ENCODE measurements at regions not wholly inside any gene's neighbourhood (a gene's known extent, or its start where the extent isn't known, plus 50 kb on each side); places are given as distances from the start of the nearest gene placed in this dataset.
"Not testable (repeated sequence)": the region's sequence is repeated elsewhere in the genome, so short reads cannot be mapped to it uniquely, and the experiment has no call there.

DNA sequence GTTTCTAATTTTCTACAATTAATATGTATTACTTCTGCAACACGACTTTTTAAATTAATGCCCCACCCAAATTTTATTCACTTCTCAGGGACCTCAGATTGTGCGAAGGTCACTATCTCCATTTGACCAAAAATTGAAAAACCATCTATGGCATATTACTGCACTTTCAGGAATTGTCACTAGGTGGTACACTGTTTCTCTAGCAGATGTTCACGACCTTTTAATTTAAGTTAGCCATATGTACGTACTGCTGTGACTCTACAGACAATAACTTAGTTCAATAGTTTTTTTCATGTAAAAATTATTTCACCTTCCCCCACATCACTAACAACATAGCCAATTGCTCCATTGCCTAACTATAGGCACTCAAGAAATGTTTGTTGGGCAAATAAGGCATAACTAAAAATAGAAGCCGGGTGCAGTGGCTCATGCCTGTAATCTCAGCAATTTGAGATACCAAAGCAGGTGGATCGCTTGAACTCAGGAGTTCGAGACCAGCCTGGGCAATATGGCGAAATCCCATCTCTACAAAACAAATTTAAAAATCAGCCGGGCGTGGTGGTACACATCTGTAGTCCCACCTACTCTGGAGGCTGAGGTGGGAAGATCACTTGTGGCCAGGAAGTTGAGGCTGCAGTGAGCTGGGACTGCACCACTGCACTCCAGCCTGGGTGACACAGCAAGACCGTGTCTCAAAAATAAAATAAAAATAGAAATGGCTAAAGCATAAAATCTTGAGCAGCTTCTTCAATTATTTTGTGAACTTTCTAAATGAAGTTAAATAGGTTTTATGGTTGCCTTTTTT, 75.7 kb upstream of the PKN2 start:
- DNase-seq (ENCODE audit: low read depth, low spot score), result no peak

GRCh38 chr1:88609051-88609450, 75.0 kb upstream of the PKN2 start:
- no peak for DNase-seq (ENCODE audit: low read depth, low spot score)

GRCh38 chr1:88610687-88611086, 73.4 kb upstream of the PKN2 start:
- DNase-seq (ENCODE audit: low read depth, low spot score), result no peak

- no peak for DNase-seq (ENCODE audit: low read depth, low spot score)
These were observed 71.8 kb upstream of the PKN2 start for GRCh38 chr1:88612292-88612691.

DNA sequence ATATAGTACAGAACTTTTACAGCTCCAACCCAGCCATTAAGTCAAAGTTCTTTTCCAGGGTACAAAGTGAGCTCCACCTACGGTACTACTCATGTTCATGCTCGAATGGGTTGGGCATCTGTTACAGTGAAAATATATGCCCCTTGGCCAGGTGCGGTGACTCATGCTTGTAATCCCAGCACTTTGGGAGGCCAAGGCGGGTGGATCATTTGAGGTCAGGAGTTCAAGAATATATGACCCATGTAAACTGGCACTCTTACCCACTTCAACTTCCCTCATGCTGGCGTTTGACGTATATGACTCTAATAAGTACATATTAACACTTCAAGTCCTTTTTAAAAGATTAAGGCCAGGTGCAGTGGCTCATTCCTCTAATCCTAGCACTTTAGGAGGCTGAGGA, 71.3 kb upstream of the PKN2 start:
- DNase-seq (ENCODE audit: low read depth, low spot score), result no peak

DNA sequence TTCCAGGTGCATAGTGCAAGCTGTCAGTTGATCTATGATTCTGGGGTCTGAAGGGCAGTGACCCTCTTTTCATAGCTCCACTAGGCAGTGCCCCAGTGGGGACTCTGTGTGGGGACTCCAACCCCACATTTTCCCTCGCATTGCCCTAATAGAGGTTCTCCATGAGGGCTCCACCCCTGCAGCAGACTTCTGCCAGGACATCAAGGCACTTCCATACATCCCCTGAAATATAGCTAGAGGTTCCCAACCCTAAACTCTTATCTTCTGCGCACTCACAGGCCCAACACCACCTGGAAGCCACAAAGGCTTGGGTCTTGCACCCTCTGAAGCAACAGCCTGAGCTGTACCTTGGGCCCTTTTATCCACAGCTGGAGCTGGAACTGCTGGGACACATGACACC, 65.7 kb upstream of the PKN2 start:
- DNase-seq (ENCODE audit: low read depth, low spot score), result no peak

DNA sequence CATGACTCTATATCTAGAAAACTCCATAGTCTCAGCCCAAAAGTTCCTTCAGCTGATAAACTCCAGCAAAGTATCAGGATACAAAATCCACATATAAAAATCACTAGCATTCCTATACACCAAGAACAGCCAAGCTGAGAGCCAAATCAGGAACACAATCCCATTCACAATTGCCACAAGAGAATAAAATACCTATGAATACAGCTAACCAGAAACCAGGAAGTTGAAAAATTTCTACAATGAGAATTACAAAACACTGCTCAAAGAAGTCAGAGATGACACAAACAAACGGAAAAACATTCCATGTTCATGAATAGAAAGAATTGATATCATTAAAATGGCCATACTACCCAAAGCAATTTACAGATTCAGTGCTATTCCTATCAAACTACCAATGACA, 61.0 kb upstream of the PKN2 start:
- DNase-seq (ENCODE audit: low read depth, low spot score), result not testable (repeated sequence)
